ENCODE measurements at regions not wholly inside any gene's neighbourhood (a gene's known extent, or its start where the extent isn't known, plus 50 kb on each side); places are given as distances from the start of the nearest gene placed in this dataset.

GRCh38 chr7:118330388-118330787 is 105.9 kb downstream of the ANKRD7 start:
- H3K4me1 Mint-ChIP-seq (ENCODE audit: low read depth), result peaks cover 29% of the 10 kb centered on the region
- H3K36me3 Mint-ChIP-seq (ENCODE audit: low read depth), result no peaks in the 10 kb centered on the region
- intact Hi-C loops (cut with micrococcal nuclease), result no loop called here
- H3K27ac Mint-ChIP-seq, result no peak overlapping the region
- no peaks in the 10 kb centered on the region for H3K9me3 Mint-ChIP-seq
- H3K27me3 Mint-ChIP-seq (ENCODE audit: low read depth), result peaks cover 22% of the 10 kb centered on the region
- H3K4me3 Mint-ChIP-seq (ENCODE audit: low read depth), result no peak overlapping the region
- DNase-seq (ENCODE audit: low spot score), result no peak

- Mint-ChIP-seq H3K27ac (no peak overlapping the region), H3K9me3 (no peaks in the 10 kb centered on the region), H3K27me3 (ENCODE audit: low read depth) (peaks cover 4% of the 10 kb centered on the region), H3K36me3 (ENCODE audit: low read depth) (no peaks in the 10 kb centered on the region), H3K4me1 (ENCODE audit: low read depth) (peaks cover 12% of the 10 kb centered on the region), H3K4me3 (ENCODE audit: low read depth) (no peak overlapping the region)
- DNase-seq (ENCODE audit: low spot score), result no peak
- intact Hi-C loops (cut with micrococcal nuclease), result no loop called here
These were observed 122.2 kb downstream of the ANKRD7 start for GRCh38 chr7:118346748-118347147.

GRCh38 chr7:118349604-118350003 is 125.1 kb downstream of the ANKRD7 start:
- no peak overlapping the region for H3K27ac Mint-ChIP-seq
- intact Hi-C loops (cut with micrococcal nuclease), result loop anchor here (1.0 to 10.0 kb wide), 2 partner anchors 38 to 825 kb away; no protein-coding TSS in a partner anchor
- H3K36me3 Mint-ChIP-seq (ENCODE audit: low read depth), result no peaks in the 10 kb centered on the region
- DNase-seq (ENCODE audit: low spot score), result no peak
- peaks cover 12% of the 10 kb centered on the region for H3K4me1 Mint-ChIP-seq (ENCODE audit: low read depth)
- no peaks in the 10 kb centered on the region for H3K9me3 Mint-ChIP-seq
- no peak overlapping the region for H3K4me3 Mint-ChIP-seq (ENCODE audit: low read depth)
- H3K27me3 Mint-ChIP-seq (ENCODE audit: low read depth), result peaks cover 2% of the 10 kb centered on the region

- H3K9me3 Mint-ChIP-seq, result no peaks in the 10 kb centered on the region
- no peaks in the 10 kb centered on the region for H3K36me3 Mint-ChIP-seq (ENCODE audit: low read depth)
- no peak overlapping the region for H3K27ac Mint-ChIP-seq
- no peaks in the 10 kb centered on the region for H3K27me3 Mint-ChIP-seq (ENCODE audit: low read depth)
- intact Hi-C loops (cut with micrococcal nuclease), result loop anchor here (1.0 to 10.0 kb wide), 2 partner anchors 39 to 825 kb away; no protein-coding TSS in a partner anchor
- peaks cover 12% of the 10 kb centered on the region for H3K4me1 Mint-ChIP-seq (ENCODE audit: low read depth)
- no peak for DNase-seq (ENCODE audit: low spot score)
- H3K4me3 Mint-ChIP-seq (ENCODE audit: low read depth), result no peak overlapping the region
These were observed 125.8 kb downstream of the ANKRD7 start for GRCh38 chr7:118350260-118350659.

GRCh38 chr7:118352867-118353453 is 128.5 kb downstream of the ANKRD7 start:
- intact Hi-C loops (cut with micrococcal nuclease), result loop anchor here (10.0 kb wide), 1 partner anchor 822 kb away; no protein-coding TSS in a partner anchor

GRCh38 chr7:118366363-118366762 is 141.9 kb downstream of the ANKRD7 start:
- Mint-ChIP-seq H3K4me1 (ENCODE audit: low read depth) (no peaks in the 10 kb centered on the region), H3K4me3 (ENCODE audit: low read depth) (no peak overlapping the region), H3K27me3 (ENCODE audit: low read depth) (peaks cover 2% of the 10 kb centered on the region), H3K36me3 (ENCODE audit: low read depth) (no peaks in the 10 kb centered on the region), H3K9me3 (no peaks in the 10 kb centered on the region), H3K27ac (no peak overlapping the region)
- DNase-seq (ENCODE audit: low spot score), result no peak
- intact Hi-C loops (cut with micrococcal nuclease), result no loop called here

More at GRCh38 chr7:118352867-118353453, 128.5 kb downstream of the ANKRD7 start:
- DNase-seq (ENCODE audit: low spot score), result no peak
- H3K4me1 Mint-ChIP-seq (ENCODE audit: low read depth), result peaks cover 12% of the 10 kb centered on the region
- peaks cover 3% of the 10 kb centered on the region for H3K9me3 Mint-ChIP-seq
- H3K4me3 Mint-ChIP-seq (ENCODE audit: low read depth), result no peak overlapping the region
- no peaks in the 10 kb centered on the region for H3K36me3 Mint-ChIP-seq (ENCODE audit: low read depth)
- no peaks in the 10 kb centered on the region for H3K27me3 Mint-ChIP-seq (ENCODE audit: low read depth)
- no peak overlapping the region for H3K27ac Mint-ChIP-seq

GRCh38 chr7:118368958-118369357 is 144.5 kb downstream of the ANKRD7 start:
- intact Hi-C loops (cut with micrococcal nuclease), result no loop called here
- Mint-ChIP-seq H3K9me3 (no peaks in the 10 kb centered on the region), H3K36me3 (ENCODE audit: low read depth) (no peaks in the 10 kb centered on the region), H3K27ac (no peak overlapping the region), H3K27me3 (ENCODE audit: low read depth) (no peaks in the 10 kb centered on the region), H3K4me1 (ENCODE audit: low read depth) (peaks cover 3% of the 10 kb centered on the region), H3K4me3 (ENCODE audit: low read depth) (no peak overlapping the region)
- DNase-seq (ENCODE audit: low spot score), result no peak

- intact Hi-C loops (cut with micrococcal nuclease), result loop anchor here (1.0 kb wide), 1 partner anchor 59 kb away; no protein-coding TSS in a partner anchor
- no peak overlapping the region for H3K4me3 Mint-ChIP-seq (ENCODE audit: low read depth)
- H3K36me3 Mint-ChIP-seq (ENCODE audit: low read depth), result no peaks in the 10 kb centered on the region
- H3K4me1 Mint-ChIP-seq (ENCODE audit: low read depth), result peaks cover 3% of the 10 kb centered on the region
- no peaks in the 10 kb centered on the region for H3K9me3 Mint-ChIP-seq
- no peak for DNase-seq (ENCODE audit: low spot score)
- no peak overlapping the region for H3K27ac Mint-ChIP-seq
- H3K27me3 Mint-ChIP-seq (ENCODE audit: low read depth), result peaks cover 1% of the 10 kb centered on the region
These were observed 145.5 kb downstream of the ANKRD7 start for GRCh38 chr7:118369987-118370386.

GRCh38 chr7:118372530-118372929 is 148.0 kb downstream of the ANKRD7 start:
- H3K4me3 Mint-ChIP-seq (ENCODE audit: low read depth), result no peak overlapping the region
- H3K4me1 Mint-ChIP-seq (ENCODE audit: low read depth), result peaks cover 3% of the 10 kb centered on the region
- intact Hi-C loops (cut with micrococcal nuclease), result no loop called here
- H3K9me3 Mint-ChIP-seq, result no peaks in the 10 kb centered on the region
- H3K36me3 Mint-ChIP-seq (ENCODE audit: low read depth), result no peaks in the 10 kb centered on the region
- no peak overlapping the region for H3K27ac Mint-ChIP-seq
- DNase-seq (ENCODE audit: low spot score), result no peak
- H3K27me3 Mint-ChIP-seq (ENCODE audit: low read depth), result peaks cover 2% of the 10 kb centered on the region

GRCh38 chr7:118389629-118390028 is 165.1 kb downstream of the ANKRD7 start:
- no peaks in the 10 kb centered on the region for H3K36me3 Mint-ChIP-seq (ENCODE audit: low read depth)
- no peak overlapping the region for H3K27ac Mint-ChIP-seq
- no peak for DNase-seq (ENCODE audit: low spot score)
- no peaks in the 10 kb centered on the region for H3K9me3 Mint-ChIP-seq
- no peaks in the 10 kb centered on the region for H3K27me3 Mint-ChIP-seq (ENCODE audit: low read depth)
- H3K4me1 Mint-ChIP-seq (ENCODE audit: low read depth), result no peaks in the 10 kb centered on the region
- intact Hi-C loops (cut with micrococcal nuclease), result no loop called here
- H3K4me3 Mint-ChIP-seq (ENCODE audit: low read depth), result no peak overlapping the region

- Mint-ChIP-seq H3K27me3 (ENCODE audit: low read depth) (no peaks in the 10 kb centered on the region), H3K27ac (no peak overlapping the region), H3K36me3 (ENCODE audit: low read depth) (no peaks in the 10 kb centered on the region), H3K4me3 (ENCODE audit: low read depth) (no peak overlapping the region), H3K9me3 (no peaks in the 10 kb centered on the region), H3K4me1 (ENCODE audit: low read depth) (no peaks in the 10 kb centered on the region)
- intact Hi-C loops (cut with micrococcal nuclease), result no loop called here
- DNase-seq (ENCODE audit: low spot score), result no peak
These were observed 179.7 kb downstream of the ANKRD7 start for GRCh38 chr7:118404211-118404610.

GRCh38 chr7:118418433-118418832 is 193.9 kb downstream of the ANKRD7 start:
- no peak overlapping the region for H3K27ac Mint-ChIP-seq
- no peak overlapping the region for H3K4me3 Mint-ChIP-seq (ENCODE audit: low read depth)
- no peaks in the 10 kb centered on the region for H3K4me1 Mint-ChIP-seq (ENCODE audit: low read depth)
- no peaks in the 10 kb centered on the region for H3K27me3 Mint-ChIP-seq (ENCODE audit: low read depth)
- no peaks in the 10 kb centered on the region for H3K9me3 Mint-ChIP-seq
- DNase-seq (ENCODE audit: low spot score), result no peak
- intact Hi-C loops (cut with micrococcal nuclease), result no loop called here
- H3K36me3 Mint-ChIP-seq (ENCODE audit: low read depth), result no peaks in the 10 kb centered on the region

GRCh38 chr7:118420888-118421287 is 196.4 kb downstream of the ANKRD7 start:
- Mint-ChIP-seq H3K27ac (no peak overlapping the region), H3K9me3 (no peaks in the 10 kb centered on the region), H3K27me3 (ENCODE audit: low read depth) (no peaks in the 10 kb centered on the region), H3K36me3 (ENCODE audit: low read depth) (no peaks in the 10 kb centered on the region), H3K4me1 (ENCODE audit: low read depth) (no peaks in the 10 kb centered on the region), H3K4me3 (ENCODE audit: low read depth) (no peak overlapping the region)
- intact Hi-C loops (cut with micrococcal nuclease), result no loop called here
- no peak for DNase-seq (ENCODE audit: low spot score)

GRCh38 chr7:118429141-118429540 is 204.6 kb downstream of the ANKRD7 start:
- no peaks in the 10 kb centered on the region for H3K36me3 Mint-ChIP-seq (ENCODE audit: low read depth)

More at GRCh38 chr7:118429141-118429540, 204.6 kb downstream of the ANKRD7 start:
- Mint-ChIP-seq H3K4me1 (ENCODE audit: low read depth) (no peaks in the 10 kb centered on the region), H3K4me3 (ENCODE audit: low read depth) (no peak overlapping the region), H3K27me3 (ENCODE audit: low read depth) (no peaks in the 10 kb centered on the region), H3K9me3 (no peaks in the 10 kb centered on the region), H3K27ac (no peak overlapping the region)
- intact Hi-C loops (cut with micrococcal nuclease), result no loop called here
- no peak for DNase-seq (ENCODE audit: low spot score)
